HUES48 (cell line): ENCODE measurements at regions not wholly inside any gene's neighbourhood (a gene's known extent, or its start where the extent isn't known, plus 50 kb on each side); places are given as distances from the start of the nearest gene placed in this dataset.

ENCODE experiments used
- H3K27ac ChIP-seq: one replicate; pipeline ENCODE4 v1.7.0; 2013; ENCODE audit warnings: low read depth, low read length, inconsistent platforms
- H3K27me3 ChIP-seq: 2 replicates; pipeline ENCODE4 v1.6.1; 2013; ENCODE audit warnings: mild to moderate bottlenecking, low read length; ENCODE audit not compliant: control insufficient read depth, insufficient read depth
- H3K36me3 ChIP-seq: 2 replicates; pipeline ENCODE4 v1.6.1; 2013; ENCODE audit warnings: low read length; ENCODE audit not compliant: control insufficient read depth, insufficient read depth
- H3K4me1 ChIP-seq: 2 replicates; pipeline ENCODE4 v1.6.1; 2013; ENCODE audit warnings: mild to moderate bottlenecking, low read length; ENCODE audit not compliant: control insufficient read depth, insufficient read depth
- H3K4me3 ChIP-seq: 2 replicates; pipeline ENCODE4 v1.5.1; 2013; ENCODE audit warnings: mild to moderate bottlenecking, low read depth, low read length
- H3K9ac ChIP-seq: 2 replicates; pipeline ENCODE4 v1.6.1; 2013; ENCODE audit warnings: mild to moderate bottlenecking, low read depth, low read length, moderate library complexity
- H3K9me3 ChIP-seq: 2 replicates; pipeline ENCODE4 v1.6.1; 2013; ENCODE audit warnings: low read length; ENCODE audit not compliant: control insufficient read depth, insufficient read depth

DNA sequence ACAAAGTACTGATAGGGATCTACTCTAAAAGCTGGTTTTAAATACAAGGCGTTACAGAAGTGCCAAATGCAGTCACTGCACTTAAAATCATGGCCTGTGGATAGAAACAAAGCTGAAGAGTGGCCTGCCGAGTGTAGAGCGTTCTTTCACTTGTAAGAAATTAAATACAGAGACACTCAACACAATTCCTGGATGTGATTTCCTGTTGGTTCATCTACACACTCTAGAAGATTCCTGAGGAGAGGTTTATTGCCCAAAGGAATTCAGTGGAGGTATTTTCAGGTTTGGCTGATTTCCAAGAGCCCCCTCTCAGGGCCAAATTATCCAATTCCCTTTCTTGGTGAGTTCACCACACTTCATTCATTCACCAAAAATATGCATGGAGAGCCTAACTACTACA is 200.3 kb upstream of the IL12A start:
- no peak overlapping the region for H3K4me3 ChIP-seq
- no peaks in the 10 kb centered on the region for H3K36me3 ChIP-seq
- no peaks in the 10 kb centered on the region for H3K9me3 ChIP-seq
- peaks cover 40% of the 10 kb centered on the region for H3K4me1 ChIP-seq
- no peak overlapping the region for H3K9ac ChIP-seq
- H3K27ac ChIP-seq, result peak overlapping the region; percentile 48
- no peaks in the 10 kb centered on the region for H3K27me3 ChIP-seq

DNA sequence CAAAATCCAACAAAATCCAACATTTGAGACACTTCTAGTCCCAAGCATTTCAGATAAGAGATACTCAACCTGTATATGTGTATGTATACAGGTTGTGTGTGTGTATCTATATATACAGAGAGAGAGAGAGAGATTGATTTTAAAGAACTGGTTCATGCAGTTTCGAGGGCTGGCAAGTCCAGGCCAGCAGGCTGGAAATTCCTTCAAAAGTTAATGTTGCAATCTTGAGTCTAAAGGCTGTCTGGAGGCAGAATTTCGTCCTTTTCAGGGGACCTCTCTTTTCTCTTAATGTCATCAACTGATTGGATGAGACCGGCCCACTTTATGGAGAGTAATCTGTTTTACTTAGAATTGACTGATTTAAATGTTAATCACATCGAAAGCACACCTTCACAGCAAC is 199.6 kb upstream of the IL12A start:
- Histone ChIP-seq H3K9me3 (no peaks in the 10 kb centered on the region), H3K36me3 (no peaks in the 10 kb centered on the region), H3K27me3 (no peaks in the 10 kb centered on the region), H3K27ac (no peak overlapping the region), H3K9ac (no peak overlapping the region), H3K4me3 (no peak overlapping the region), H3K4me1 (peaks cover 38% of the 10 kb centered on the region)

DNA sequence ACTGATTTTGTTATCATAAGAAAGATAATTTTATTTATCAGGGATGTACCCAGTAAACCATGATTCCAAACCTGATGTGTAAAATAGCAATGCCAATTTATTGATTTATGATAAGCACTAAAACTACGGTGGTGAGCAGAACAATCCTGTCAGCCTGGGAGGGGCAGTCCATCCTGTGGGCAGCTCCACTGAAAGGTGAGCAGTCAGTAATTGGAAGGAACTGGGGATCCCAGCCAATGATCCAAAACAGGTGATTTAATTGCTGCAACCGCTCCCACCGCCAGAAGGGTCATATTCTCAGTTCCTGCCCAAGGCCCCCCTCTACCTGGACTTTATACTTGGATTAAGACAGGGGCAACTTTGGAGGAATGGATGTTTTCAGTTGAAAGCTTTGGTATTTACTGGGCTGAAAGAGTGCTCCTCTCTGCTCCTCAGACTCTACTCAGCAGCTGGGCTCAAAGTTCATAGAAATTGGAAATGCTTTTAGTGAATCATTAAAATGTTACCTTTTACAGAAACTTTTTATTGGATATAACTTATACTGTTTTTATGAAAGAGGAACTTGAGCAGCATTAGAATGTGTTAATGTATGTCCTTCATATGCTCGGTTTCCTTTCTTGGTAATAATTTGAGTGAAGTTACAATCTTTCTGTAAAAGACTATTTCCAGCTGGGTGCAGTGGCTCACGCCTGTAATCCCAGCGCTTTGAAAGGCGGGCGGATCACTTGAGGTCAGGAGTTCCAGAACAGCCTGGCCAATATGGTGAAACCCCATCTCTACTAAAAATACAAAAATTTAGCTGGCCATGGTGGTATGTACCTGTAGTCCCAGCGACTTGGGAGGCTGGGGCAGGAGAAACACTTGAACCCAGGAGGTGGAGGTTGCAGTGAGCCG is 198.6 kb upstream of the IL12A start:
- no peak overlapping the region for H3K4me3 ChIP-seq
- H3K27me3 ChIP-seq, result no peaks in the 10 kb centered on the region
- no peak overlapping the region for H3K27ac ChIP-seq
- no peaks in the 10 kb centered on the region for H3K36me3 ChIP-seq
- H3K9ac ChIP-seq, result no peak overlapping the region
- H3K9me3 ChIP-seq, result no peaks in the 10 kb centered on the region
- peaks cover 34% of the 10 kb centered on the region for H3K4me1 ChIP-seq

DNA sequence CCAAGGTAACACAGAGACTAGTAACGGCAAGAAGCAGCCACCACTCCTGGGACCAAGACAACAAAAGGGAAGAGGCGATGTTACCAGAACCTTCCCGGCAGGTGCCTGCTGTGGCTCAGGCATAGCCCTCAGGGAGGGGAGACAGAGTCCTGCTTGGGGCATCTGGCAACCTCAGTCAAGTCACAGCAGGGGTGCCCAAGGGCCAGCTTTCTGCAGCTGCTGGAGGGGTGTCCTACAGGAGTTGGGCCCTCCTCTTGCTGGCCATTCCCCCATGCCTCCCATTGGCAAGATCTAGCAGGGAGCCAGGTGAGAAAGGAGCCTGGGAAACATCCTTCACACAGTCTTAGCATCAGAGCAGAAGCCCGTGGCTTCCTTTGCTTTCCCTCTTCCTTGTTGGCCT is 197.3 kb upstream of the IL12A start:
- Histone ChIP-seq H3K9ac (no peak overlapping the region), H3K4me3 (no peak overlapping the region), H3K36me3 (no peaks in the 10 kb centered on the region), H3K9me3 (no peaks in the 10 kb centered on the region), H3K4me1 (peaks cover 34% of the 10 kb centered on the region), H3K27me3 (no peaks in the 10 kb centered on the region), H3K27ac (peak overlapping the region; percentile 10)

DNA sequence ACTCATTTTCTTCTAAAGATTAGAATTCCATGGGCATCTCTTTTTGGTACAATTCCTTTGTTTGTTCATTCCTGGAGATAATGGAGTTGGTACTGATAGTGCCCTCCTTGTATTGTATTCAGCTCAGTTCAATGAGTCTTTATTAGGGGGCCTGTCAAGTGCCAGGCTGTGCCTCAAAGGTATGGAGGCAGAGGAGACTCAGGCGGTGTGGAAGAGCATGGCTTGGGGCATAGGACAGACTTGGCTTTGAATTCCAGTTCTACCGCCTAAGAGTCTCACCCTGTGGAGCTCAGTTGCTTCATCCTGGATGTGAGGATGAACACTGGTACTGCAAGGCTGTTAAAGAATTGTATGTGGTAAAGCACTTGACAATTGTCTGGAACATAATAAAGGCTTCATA is 196.6 kb upstream of the IL12A start:
- H3K4me3 ChIP-seq, result no peak overlapping the region
- H3K27ac ChIP-seq, result no peak overlapping the region
- H3K9ac ChIP-seq, result no peak overlapping the region
- no peaks in the 10 kb centered on the region for H3K9me3 ChIP-seq
- peaks cover 27% of the 10 kb centered on the region for H3K4me1 ChIP-seq
- no peaks in the 10 kb centered on the region for H3K36me3 ChIP-seq
- no peaks in the 10 kb centered on the region for H3K27me3 ChIP-seq

DNA sequence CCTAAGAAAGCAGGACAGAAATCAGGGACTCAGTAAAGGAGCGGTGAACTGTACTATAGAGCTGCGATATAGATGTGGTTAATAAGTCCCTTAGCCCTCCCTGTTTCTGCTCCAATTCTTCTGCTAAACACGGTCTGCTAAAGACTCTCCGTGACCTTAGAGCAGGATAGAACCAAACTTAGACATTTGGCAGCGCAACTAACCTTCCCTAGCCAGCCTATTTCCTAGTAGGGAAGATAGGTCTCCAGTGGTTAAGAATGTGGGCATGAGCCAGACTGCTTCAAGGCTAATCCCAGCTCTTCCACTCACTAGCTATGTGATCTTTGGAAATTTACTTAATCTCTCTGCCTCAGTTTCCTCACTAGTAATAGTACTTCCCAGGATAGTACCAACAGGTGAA is 193.6 kb upstream of the IL12A start:
- no peak overlapping the region for H3K27ac ChIP-seq
- H3K4me1 ChIP-seq, result peaks cover 12% of the 10 kb centered on the region
- no peaks in the 10 kb centered on the region for H3K36me3 ChIP-seq
- H3K4me3 ChIP-seq, result no peak overlapping the region
- no peaks in the 10 kb centered on the region for H3K9me3 ChIP-seq
- no peak overlapping the region for H3K9ac ChIP-seq
- H3K27me3 ChIP-seq, result no peaks in the 10 kb centered on the region

DNA sequence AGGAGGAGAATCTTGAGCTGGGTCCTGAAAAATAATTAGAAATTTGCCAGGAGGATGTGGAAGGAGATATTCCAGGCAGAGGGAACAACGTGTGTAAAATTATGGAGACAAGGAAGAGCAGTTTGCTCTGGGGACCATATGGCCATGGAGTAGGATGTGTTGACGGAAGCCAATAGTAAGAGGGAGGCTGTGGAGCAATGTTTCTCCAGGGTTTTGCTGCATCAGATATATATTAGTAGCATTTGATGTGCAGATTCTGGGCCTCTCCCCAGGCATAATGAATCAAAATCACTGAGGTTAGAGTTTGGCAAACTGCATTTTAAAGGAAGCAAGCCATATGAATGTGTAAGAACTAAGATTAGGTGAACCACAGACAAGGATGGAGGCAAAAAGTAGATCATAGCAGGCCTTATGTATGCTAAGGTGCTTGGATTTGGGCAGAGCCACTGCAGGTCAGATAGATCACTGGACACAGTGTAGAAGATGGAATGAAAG is 192.9 kb upstream of the IL12A start:
- no peak overlapping the region for H3K4me3 ChIP-seq
- H3K27me3 ChIP-seq, result no peaks in the 10 kb centered on the region
- peaks cover 12% of the 10 kb centered on the region for H3K4me1 ChIP-seq
- H3K9me3 ChIP-seq, result no peaks in the 10 kb centered on the region
- H3K9ac ChIP-seq, result no peak overlapping the region
- no peak overlapping the region for H3K27ac ChIP-seq
- H3K36me3 ChIP-seq, result no peaks in the 10 kb centered on the region

DNA sequence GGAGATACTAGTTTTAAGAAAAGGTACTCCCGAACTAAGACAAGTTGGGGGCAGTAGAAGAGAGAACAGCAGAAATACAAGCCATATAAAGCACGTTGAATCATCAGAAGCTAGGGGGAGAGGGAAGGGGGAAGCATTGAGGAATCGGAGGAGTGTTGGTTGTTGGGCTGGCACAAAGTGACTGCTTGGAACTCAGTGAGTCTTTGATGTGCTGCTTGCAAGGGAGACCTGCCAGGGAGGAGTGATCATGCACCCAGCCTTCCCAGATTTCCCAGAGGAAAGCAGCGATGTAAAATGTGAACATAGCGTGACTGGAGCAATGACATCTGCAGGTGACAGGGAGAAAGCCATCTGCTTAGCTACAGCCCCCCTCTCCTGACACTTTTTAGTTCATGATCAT is 192.4 kb upstream of the IL12A start:
- no peak overlapping the region for H3K9ac ChIP-seq

DNA sequence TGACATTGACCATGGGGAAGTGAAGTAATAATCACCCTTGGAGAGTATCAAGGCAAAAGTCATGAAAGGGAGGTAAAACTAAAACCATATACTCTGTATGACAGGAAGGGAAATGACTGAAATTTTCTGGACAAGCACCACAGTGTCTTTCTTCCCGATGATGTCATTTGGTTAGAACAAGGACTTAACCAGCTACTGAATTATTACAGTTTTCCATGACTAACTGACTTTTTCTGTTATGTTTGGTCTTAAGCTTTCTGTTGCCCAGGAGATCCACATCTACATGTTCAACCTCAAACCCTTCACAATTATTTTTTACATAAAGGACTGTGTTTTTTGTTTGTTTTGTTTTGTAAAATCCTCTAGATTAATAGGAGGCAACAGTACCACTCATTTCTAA is 191.9 kb upstream of the IL12A start:
- Histone ChIP-seq H3K9ac (no peak overlapping the region), H3K27ac (no peak overlapping the region), H3K4me1 (peaks cover 5% of the 10 kb centered on the region), H3K4me3 (no peak overlapping the region), H3K36me3 (no peaks in the 10 kb centered on the region), H3K9me3 (no peaks in the 10 kb centered on the region), H3K27me3 (peaks cover 3% of the 10 kb centered on the region; the same call in 1 of the 2 replicates)

More for the DNA sequence above, 192.4 kb upstream of the IL12A start:
- Histone ChIP-seq H3K36me3 (no peaks in the 10 kb centered on the region), H3K27ac (no peak overlapping the region), H3K4me3 (no peak overlapping the region), H3K4me1 (peaks cover 7% of the 10 kb centered on the region), H3K9me3 (no peaks in the 10 kb centered on the region), H3K27me3 (no peaks in the 10 kb centered on the region)

DNA sequence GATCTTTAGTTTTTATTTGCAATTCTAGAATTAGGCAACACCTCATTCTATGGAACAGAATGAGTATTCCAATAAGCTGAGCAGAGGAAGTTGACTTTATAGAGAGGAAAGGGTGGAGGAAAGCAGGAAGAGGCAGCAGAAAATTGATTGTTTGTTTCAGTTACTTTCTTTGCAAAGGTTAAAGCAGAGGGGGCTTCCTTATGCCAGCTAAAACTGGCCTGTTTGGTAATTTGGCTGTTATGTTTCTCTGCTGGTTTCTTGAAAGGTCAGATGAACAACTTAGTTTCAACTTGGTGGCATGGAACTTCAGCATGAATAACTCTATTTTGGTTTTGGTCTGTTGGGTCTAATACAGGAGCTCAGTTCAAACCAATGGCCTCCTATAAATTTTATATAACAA is 190.9 kb upstream of the IL12A start:
- Histone ChIP-seq H3K27me3 (peaks cover 13% of the 10 kb centered on the region), H3K4me3 (no peak overlapping the region), H3K27ac (no peak overlapping the region), H3K9me3 (no peaks in the 10 kb centered on the region), H3K36me3 (no peaks in the 10 kb centered on the region), H3K9ac (no peak overlapping the region), H3K4me1 (peaks cover 5% of the 10 kb centered on the region)

DNA sequence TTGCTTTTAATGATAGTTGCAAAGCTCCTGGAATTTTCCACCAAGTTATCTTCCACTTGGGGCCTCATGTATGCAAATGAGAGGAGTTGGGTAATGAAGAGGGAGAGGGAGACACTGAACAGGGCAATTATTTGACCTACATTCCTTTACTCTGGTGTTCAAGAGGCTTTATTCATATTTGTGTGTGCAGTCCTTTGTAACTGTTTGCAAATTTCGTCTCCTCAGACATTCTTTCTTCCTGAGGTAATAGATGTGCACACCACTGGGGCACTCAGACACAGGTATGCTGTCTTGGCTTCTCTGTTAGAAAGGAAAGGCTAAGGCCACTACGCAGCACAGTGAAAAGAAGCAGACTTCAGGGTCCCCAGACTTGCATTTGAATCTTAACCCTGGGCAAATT is 189.7 kb upstream of the IL12A start:
- no peak overlapping the region for H3K9ac ChIP-seq
- H3K36me3 ChIP-seq, result no peaks in the 10 kb centered on the region
- H3K9me3 ChIP-seq, result no peaks in the 10 kb centered on the region
- no peak overlapping the region for H3K27ac ChIP-seq
- peaks cover 25% of the 10 kb centered on the region for H3K27me3 ChIP-seq
- H3K4me3 ChIP-seq, result no peak overlapping the region
- H3K4me1 ChIP-seq, result peaks cover 5% of the 10 kb centered on the region
